ENCODE measurements at regions not wholly inside any gene's neighbourhood (a gene's known extent, or its start where the extent isn't known, plus 50 kb on each side); places are given as distances from the start of the nearest gene placed in this dataset.
A peak's percentile ranks its signal among the peaks of the same experiment; 100 is the strongest.
"Not testable (repeated sequence)": the region's sequence is repeated elsewhere in the genome, so short reads cannot be mapped to it uniquely, and the experiment has no call there.

DNA sequence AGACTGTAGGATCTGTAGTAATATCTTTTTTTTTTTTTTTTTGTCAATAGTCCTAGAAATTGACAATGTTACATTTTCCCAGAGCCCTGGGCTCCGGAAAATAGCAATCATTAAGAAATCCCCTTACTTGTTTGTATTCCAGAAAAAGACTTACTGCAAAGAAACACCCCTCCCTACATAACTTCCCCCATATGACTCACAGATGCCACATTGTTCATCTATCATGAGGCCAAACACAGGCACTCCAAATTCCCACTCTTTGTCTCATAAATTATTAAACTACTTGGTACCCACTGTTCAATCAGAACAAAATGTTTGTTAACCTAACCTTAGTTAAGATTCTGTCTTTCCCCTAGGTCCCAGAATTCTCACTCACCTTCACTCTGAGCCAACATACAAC, 53.5 kb downstream of the TEX51 start:
- no peak for DNase-seq

GRCh38 chr2:126953483-126953882, 54.8 kb downstream of the TEX51 start:
- DNase-seq, result no peak

- DNase-seq, result no peak
Observed at GRCh38 chr2:126954831-126955230, 56.1 kb downstream of the TEX51 start.

DNA sequence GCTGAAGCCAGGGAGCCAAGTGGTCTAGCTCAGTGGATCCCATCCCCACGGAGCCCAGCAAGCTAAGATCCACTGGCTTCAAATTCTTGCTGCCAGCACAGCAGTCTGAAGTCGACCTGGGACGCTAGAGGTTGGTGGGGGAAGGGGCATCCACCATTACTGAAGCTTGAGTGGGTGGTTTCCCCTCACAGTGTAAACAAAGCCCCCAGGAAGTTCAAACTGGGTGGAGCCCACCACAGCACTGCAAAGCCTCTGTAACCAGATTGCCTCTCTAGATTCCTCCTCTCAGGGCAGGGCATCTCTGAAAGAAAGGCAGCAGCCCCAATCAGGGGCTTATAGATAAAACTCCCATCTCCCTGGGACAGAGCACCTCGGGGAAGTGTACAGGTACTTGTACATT, 58.1 kb downstream of the TEX51 start:
- DNase-seq, result not testable (repeated sequence)

GRCh38 chr2:126963390-126963789, 64.7 kb downstream of the TEX51 start:
- DNase-seq, result no peak

- no peak for DNase-seq
Observed at GRCh38 chr2:126966601-126967000, 67.9 kb downstream of the TEX51 start.

- DNase-seq, result no peak
Observed at GRCh38 chr2:126970583-126970982, 71.9 kb downstream of the TEX51 start.

GRCh38 chr2:126971162-126971480, 72.4 kb downstream of the TEX51 start:
- no peak for DNase-seq

GRCh38 chr2:126971481-126972278, 73.0 kb downstream of the TEX51 start:
- peak; percentile 78 for DNase-seq

DNA sequence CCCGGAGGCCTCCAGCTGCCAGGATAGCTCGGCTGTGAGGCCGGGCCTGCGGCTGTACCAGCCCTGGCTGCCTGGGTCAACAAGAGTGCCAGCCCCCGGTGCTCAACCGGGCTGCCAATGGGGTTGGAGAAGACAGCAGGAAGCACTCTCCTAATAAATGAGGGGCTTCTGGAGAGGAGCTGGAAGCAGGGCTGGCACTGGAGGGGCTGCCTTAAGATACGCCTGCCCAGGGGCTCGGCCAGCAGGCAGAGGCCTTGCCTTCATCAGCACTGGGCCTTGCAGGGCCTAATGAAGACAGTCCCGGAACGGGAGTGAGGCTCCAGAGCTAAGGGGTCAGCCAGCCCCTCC, 73.6 kb downstream of the TEX51 start:
- no peak for DNase-seq

DNA sequence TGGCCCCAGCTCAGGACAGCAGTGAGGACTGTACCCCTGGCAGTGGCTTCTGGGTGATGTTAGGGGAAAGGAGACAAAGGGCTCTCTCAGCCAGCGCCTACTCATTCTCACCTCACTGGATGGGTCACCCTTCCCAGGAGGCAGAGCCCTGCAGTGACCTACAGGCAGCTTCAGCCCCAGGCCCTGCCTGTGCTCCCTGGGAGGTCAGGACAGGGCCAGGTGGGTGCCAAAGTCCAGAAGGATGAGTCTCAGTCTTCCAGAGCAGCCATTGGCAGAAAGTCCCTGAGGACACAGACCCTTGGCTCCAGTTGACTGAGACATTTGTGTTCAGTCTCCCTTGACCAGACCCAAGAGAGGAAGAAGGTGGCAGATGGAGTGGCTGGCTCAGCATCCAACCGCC, 75.1 kb downstream of the TEX51 start:
- DNase-seq, result no peak

GRCh38 chr2:126975671-126976655, 77.3 kb downstream of the TEX51 start:
- DNase-seq, result no peak

- DNase-seq, result no peak
Observed at GRCh38 chr2:126976721-126977328, 78.1 kb downstream of the TEX51 start.

DNA sequence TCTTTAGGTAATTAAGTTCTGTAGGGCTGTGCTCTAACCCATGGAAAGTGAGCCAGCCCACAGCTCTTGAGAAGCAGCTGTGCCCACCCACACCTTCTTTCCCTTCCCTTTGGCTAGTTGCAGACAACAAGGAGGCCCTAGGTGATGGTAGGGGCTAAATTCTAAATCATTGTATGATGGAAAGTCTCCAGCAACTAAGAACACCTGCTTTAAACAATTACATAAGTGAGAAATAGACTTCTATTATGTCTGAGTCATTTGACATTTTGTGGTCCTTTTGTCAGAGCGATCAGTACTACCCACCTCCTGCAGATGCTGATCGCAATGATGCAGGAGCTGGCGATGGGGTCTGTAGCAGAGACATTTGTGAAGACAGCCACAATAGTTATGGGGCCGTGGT, 79.6 kb downstream of the TEX51 start:
- DNase-seq, result no peak

- DNase-seq, result no peak
Observed at GRCh38 chr2:126979039-126980003, 80.6 kb downstream of the TEX51 start.

GRCh38 chr2:126981476-126981875, 82.8 kb downstream of the TEX51 start:
- no peak for DNase-seq

GRCh38 chr2:126982935-126983334, 84.2 kb downstream of the TEX51 start:
- no peak for DNase-seq

DNA sequence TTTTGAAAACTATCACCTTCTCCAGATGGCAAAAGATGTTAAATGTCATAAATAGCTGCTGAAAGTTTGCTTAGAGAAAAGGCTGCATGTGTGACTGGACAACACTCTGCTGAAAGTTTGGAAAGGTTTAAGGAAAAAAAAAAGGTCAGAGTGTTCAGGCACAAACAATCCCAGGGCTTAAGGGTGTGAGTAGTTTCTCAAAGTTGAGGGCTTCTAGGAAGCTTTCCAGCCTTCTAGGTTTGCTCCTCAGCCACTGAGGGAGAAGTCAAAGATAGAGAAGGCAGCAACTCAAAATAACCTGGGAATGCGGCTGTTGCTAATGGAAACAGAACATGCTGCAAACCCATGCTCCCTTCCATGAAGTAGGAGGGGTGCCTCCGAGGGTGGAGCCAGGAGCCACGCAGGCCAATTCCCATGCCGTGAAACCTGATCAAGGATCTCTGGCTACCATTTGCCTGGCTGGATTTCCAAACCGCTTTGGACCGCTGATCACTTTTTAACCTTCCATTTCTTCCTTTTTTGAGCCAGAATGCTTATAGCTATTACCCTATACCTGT, 88.0 kb downstream of the TEX51 start:
- no peak for DNase-seq

DNA sequence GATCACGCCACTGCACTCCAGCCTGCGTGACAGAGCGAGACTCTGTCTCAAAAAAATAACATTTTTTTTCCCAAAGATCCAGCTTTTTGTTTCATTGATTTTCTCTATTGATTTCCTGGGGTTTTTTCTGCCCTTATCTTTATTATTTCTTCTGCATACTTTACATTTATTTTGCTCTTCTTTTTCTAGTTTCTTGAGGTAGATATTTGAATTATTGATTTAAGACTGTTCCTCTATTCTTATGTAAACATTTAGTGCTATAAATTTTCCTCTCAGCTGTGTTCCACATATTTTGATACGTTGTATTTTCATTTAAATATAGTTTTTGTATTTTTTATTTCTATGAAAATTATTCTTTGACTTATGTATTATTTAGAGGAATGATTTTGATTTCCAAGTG, 89.8 kb downstream of the TEX51 start:
- DNase-seq, result no peak

- not testable (repeated sequence) for DNase-seq
Observed at GRCh38 chr2:126989064-126989463, 90.4 kb downstream of the TEX51 start.

GRCh38 chr2:126990200-126990599, 91.5 kb downstream of the TEX51 start:
- DNase-seq, result no peak

All from NCI-H774 (cell line).